ENCODE measurements at regions not wholly inside any gene's neighbourhood (a gene's known extent, or its start where the extent isn't known, plus 50 kb on each side); places are given as distances from the start of the nearest gene placed in this dataset.

DNA sequence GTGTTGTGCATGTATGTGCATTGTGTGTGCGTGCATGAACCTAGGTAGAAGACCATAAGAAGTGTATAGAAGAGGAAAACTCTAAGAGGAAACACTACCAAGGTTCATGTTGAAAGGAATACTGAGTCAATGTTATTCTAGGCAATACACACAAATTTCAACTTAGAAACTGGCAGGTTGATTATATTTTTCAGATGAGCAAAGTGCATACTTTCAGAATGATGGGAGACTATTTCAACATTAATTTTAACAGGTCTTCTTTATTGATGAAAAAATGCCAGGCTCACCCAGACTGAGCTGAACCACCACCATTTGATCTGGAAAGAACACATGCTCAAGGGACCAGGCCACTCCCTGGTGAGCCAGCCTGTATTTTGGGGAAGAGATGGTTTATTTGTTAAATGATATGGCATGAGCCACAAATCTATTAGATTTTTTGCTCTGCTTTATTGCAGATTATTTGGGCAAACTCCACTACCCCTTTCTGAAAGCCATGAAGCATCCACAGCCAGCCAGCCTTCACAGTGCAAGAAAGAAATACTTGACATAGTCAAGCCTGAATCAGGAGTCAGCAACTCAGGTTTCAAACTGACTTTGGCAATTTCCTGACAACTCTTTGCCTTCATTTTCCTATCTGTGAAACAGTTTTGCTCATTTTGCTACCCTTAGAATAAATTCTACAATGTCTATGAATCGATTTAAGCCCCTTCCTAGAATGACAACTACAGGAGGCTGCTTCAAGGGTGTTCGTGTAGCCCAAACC is 368.9 kb downstream of the COG6 start:
- Mint-ChIP-seq H3K27ac (ENCODE audit: low read depth) (no peak overlapping the region), H3K4me3 (no peak overlapping the region), H3K9me3 (no peaks in the 10 kb centered on the region), H3K4me1 (peaks cover 14% of the 10 kb centered on the region), H3K36me3 (ENCODE audit: insufficient read depth) (no peaks in the 10 kb centered on the region), H3K27me3 (no peaks in the 10 kb centered on the region)
- no peak for DNase-seq (ENCODE audit: low spot score in 2 of 2)
- no peak for ATAC-seq (replicated peaks; ENCODE audit: extremely low read depth, poor library complexity, severe bottlenecking)

DNA sequence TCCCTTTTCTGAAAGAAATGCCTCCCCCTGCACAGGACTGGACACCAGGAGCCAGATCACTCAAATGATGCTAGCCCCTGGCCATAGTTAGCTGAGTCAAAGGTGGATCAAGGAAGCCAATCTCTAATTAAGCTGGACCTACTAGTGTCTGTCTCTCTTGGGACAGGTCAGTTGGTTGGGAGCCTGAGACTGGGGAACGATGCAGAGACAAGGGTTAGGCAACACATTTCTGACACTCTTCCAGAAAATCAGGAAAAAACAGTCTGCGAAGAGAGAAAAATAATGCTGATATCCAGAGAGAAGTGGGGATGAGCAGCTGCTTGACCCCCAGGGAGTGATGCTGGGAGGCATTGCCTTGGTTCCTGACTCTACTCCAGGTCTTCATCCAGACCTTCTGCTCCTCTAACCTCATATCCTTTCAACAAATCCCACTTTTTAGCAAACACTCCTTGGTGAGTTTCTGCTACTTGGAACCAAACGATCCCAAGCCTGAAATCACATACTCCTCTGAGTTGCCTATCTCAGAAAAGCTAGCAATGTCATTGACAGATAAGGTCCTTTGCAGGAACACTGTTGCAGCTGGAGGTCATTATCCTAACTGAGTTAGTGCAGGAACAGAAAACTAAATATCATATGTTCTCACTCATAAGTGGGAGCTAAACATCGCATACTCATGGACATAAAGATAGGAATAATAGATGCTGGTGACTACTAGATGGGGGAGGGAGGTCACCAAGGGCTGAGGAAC is 369.7 kb downstream of the COG6 start:
- ATAC-seq (replicated peaks; ENCODE audit: extremely low read depth, poor library complexity, severe bottlenecking) (no peak), DNase-seq (ENCODE audit: low spot score in 2 of 2) (no peak)
- H3K27me3 Mint-ChIP-seq = no peaks in the 10 kb centered on the region
- no peak overlapping the region for H3K4me3 Mint-ChIP-seq
- no peak overlapping the region for H3K27ac Mint-ChIP-seq (ENCODE audit: low read depth)
- H3K4me1 Mint-ChIP-seq = peaks cover 14% of the 10 kb centered on the region
- no peaks in the 10 kb centered on the region for H3K9me3 Mint-ChIP-seq
- no peaks in the 10 kb centered on the region for H3K36me3 Mint-ChIP-seq (ENCODE audit: insufficient read depth)

DNA sequence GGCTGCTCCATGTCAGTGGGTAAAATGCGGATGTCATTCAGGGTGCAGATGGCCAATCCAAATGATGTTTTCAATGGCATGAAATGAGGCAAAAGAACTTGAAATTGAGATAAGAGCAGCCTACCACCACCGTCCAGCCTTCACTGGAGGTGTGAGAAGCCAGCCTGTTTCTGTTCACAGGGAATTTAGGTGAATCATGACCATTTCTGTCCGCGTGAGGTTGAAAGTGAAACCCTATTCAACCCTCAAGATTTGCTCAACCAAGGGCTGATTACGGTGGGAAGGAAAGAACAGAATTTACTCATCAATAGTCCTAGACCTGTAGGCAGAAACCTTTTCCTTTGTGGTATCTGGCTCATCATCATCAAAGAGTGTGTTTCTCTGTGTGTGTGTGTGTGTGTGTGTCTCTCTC is 370.7 kb downstream of the COG6 start:
- Mint-ChIP-seq H3K36me3 (ENCODE audit: insufficient read depth) (no peaks in the 10 kb centered on the region), H3K27me3 (no peaks in the 10 kb centered on the region), H3K9me3 (no peaks in the 10 kb centered on the region), H3K4me3 (peak overlapping the region; percentile 69), H3K4me1 (peaks cover 14% of the 10 kb centered on the region), H3K27ac (ENCODE audit: low read depth) (peak overlapping the region; percentile 25)
- no peak for DNase-seq (ENCODE audit: low spot score in 2 of 2)
- peak; percentile 66 for ATAC-seq (replicated peaks; ENCODE audit: extremely low read depth, poor library complexity, severe bottlenecking)

DNA sequence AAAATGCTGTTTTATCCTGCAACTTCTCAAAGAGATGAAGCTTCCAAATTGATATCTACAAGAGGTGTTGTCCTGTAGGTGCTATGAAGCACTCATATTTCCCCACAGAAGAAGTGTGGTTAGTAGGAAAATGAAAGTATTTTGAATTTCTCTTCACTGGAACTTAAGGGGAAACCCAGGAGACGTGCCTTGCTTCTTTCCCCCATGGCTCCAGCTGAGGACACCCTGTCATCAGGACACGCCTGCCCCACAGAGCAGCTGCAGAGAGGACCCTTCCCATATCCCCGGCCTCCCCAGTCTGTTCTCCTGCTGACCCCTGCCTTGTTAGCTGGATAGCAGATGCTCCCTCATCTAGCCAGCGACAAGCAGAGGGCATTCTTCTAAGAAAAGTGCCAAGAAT is 371.3 kb downstream of the COG6 start:
- ATAC-seq (replicated peaks; ENCODE audit: extremely low read depth, poor library complexity, severe bottlenecking) = peak; percentile 45
- Mint-ChIP-seq H3K9me3 (no peaks in the 10 kb centered on the region), H3K36me3 (ENCODE audit: insufficient read depth) (no peaks in the 10 kb centered on the region), H3K27ac (ENCODE audit: low read depth) (peak overlapping the region; percentile 25), H3K27me3 (no peaks in the 10 kb centered on the region), H3K4me3 (peak overlapping the region; percentile 69), H3K4me1 (peaks cover 14% of the 10 kb centered on the region)
- no peak for DNase-seq (ENCODE audit: low spot score in 2 of 2)

DNA sequence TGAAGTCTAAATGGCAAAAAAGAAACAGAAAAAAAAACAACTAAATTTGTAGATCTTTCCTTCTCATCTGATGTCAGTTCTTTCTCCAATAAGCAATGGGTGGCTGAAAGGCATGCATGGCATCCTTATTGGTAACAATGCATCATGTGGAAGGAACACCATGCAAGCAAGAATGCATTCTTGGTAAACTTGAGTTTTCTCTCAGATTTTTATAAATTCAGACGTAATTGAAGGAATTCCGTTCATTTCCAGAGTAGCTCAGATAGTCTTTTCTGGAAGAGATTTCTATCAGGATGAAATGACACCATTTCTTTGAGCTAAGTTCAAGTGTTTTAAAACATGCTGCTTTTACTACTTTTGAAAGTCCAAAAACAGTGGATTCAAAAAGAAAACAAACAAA is 373.0 kb downstream of the COG6 start:
- DNase-seq (ENCODE audit: low spot score in 2 of 2) = no peak
- Mint-ChIP-seq H3K27ac (ENCODE audit: low read depth) (no peak overlapping the region), H3K4me3 (no peak overlapping the region), H3K36me3 (ENCODE audit: insufficient read depth) (no peaks in the 10 kb centered on the region), H3K4me1 (peaks cover 14% of the 10 kb centered on the region), H3K27me3 (no peaks in the 10 kb centered on the region), H3K9me3 (no peaks in the 10 kb centered on the region)
- no peak for ATAC-seq (replicated peaks; ENCODE audit: extremely low read depth, poor library complexity, severe bottlenecking)

DNA sequence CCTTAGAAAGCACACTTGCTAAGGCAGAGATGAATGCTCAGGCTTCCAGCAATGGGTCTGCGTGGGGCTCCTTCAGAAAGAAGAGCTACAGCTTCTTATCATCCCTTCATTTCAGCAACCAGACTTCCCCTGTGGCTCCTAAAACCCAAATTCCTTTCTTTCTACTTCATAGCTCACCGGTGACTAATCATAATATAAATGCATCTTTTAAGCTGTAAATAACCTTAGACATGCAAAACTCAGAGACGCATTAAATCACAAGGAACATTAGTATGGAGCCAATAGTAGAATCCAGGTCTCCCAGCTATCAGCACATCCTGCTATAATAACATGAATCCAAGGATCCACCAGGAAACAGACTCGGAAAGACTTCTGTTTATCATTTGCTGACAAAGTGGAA is 375.6 kb downstream of the COG6 start:
- H3K27me3 Mint-ChIP-seq = no peaks in the 10 kb centered on the region
- no peaks in the 10 kb centered on the region for H3K9me3 Mint-ChIP-seq
- peaks cover 12% of the 10 kb centered on the region for H3K4me1 Mint-ChIP-seq
- ATAC-seq (replicated peaks; ENCODE audit: extremely low read depth, poor library complexity, severe bottlenecking) (no peak), DNase-seq (ENCODE audit: low spot score in 2 of 2) (no peak)
- no peaks in the 10 kb centered on the region for H3K36me3 Mint-ChIP-seq (ENCODE audit: insufficient read depth)
- no peak overlapping the region for H3K27ac Mint-ChIP-seq (ENCODE audit: low read depth)
- no peak overlapping the region for H3K4me3 Mint-ChIP-seq

DNA sequence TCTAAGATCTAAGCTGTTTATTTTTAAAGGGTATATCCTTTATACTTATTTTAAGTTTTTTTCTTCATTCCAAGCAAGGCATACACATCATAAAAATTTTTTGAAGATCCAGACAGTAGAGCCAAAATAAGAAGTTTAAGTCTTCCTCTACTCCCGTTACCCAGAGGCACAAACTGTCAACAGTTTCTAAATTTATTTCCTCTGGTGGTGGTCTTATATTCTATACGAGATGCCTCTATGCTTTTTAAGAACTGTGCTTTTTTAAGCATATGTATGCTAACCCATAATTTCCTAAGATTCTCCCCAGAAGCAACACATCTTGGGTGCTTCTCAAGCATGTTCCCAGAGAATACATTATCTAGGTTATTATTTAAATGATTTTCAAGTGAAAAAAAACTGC is 383.6 kb downstream of the COG6 start:
- H3K36me3 Mint-ChIP-seq (ENCODE audit: insufficient read depth) = no peaks in the 10 kb centered on the region
- H3K9me3 Mint-ChIP-seq = no peaks in the 10 kb centered on the region
- ATAC-seq (replicated peaks; ENCODE audit: extremely low read depth, poor library complexity, severe bottlenecking) = no peak
- H3K4me1 Mint-ChIP-seq = no peaks in the 10 kb centered on the region
- H3K27ac Mint-ChIP-seq (ENCODE audit: low read depth) = no peak overlapping the region
- H3K27me3 Mint-ChIP-seq = peaks cover 74% of the 10 kb centered on the region
- DNase-seq (ENCODE audit: low spot score in 2 of 2) = no peak
- H3K4me3 Mint-ChIP-seq = no peak overlapping the region

DNA sequence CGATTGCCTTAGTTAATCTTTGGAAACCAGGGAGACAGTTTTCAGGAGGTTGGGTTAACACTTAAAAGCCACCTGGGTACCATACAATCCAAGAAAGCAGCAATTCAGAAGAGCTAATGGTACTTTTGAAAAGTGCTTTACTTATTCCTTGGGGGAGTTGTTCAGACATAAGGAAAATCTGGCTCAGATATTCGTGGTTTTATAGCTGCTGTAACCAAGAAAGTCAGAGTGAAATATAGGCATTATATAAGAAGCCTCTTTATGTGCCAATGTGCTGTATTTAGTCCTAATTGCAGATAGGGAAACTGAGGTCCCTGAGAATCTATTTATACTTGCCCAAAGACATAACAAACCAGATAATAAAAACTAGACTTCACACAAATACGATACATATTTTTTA is 387.5 kb downstream of the COG6 start:
- DNase-seq (ENCODE audit: low spot score in 2 of 2) (no peak), ATAC-seq (replicated peaks; ENCODE audit: extremely low read depth, poor library complexity, severe bottlenecking) (no peak)
- H3K36me3 Mint-ChIP-seq (ENCODE audit: insufficient read depth) = no peaks in the 10 kb centered on the region

DNA sequence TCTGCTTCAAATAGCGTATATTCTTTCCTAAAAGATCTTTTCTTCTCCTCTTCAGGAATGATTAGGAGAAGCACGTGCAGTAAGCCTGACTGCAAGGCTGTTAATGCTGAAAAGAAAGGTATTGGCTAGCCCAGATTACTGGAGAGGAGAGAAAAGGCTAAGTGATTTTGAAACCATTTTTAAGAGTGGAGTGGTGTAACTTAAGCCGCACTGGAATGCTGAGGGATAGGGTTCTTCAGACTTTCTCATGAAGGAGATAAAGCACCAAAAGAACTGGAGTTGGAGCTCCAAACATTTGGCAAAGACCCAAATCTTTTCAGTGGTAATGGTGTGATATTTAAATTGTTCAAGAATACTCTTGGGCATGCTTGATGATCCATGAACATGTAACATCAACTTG is 388.3 kb downstream of the COG6 start:
- Mint-ChIP-seq H3K4me3 (no peak overlapping the region), H3K36me3 (ENCODE audit: insufficient read depth) (no peaks in the 10 kb centered on the region), H3K9me3 (no peaks in the 10 kb centered on the region), H3K27ac (ENCODE audit: low read depth) (no peak overlapping the region), H3K4me1 (no peaks in the 10 kb centered on the region), H3K27me3 (peaks cover 87% of the 10 kb centered on the region)
- DNase-seq (ENCODE audit: low spot score in 2 of 2) = no peak
- no peak for ATAC-seq (replicated peaks; ENCODE audit: extremely low read depth, poor library complexity, severe bottlenecking)

More for the DNA sequence above, 387.5 kb downstream of the COG6 start:
- H3K27me3 Mint-ChIP-seq = peaks cover 88% of the 10 kb centered on the region
- H3K4me3 Mint-ChIP-seq = no peak overlapping the region
- H3K27ac Mint-ChIP-seq (ENCODE audit: low read depth) = no peak overlapping the region
- no peaks in the 10 kb centered on the region for H3K4me1 Mint-ChIP-seq
- no peaks in the 10 kb centered on the region for H3K9me3 Mint-ChIP-seq

DNA sequence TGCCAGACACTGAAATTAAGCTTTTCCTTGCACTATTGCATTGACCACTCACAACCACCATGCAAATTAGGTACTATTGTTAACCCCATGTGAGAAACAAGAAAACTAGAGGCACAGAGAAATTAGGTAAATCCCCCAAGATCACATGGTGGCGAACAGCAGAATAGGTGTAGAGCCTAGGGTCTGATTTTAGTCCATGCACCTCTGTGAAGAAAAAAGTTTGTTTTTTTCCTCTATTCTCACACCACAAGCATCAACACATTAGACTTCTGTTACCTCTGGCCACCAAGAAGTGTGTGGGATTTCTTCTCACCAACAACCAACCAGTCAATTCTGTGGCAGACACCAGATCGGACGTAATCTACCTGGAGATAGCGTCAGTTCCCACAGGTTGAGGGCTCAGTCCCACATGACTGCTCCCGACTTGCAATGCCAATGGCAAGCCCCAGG is 391.9 kb downstream of the COG6 start:
- ATAC-seq (replicated peaks; ENCODE audit: extremely low read depth, poor library complexity, severe bottlenecking) (no peak), DNase-seq (ENCODE audit: low spot score in 2 of 2) (no peak)
- no peaks in the 10 kb centered on the region for H3K4me1 Mint-ChIP-seq
- H3K27me3 Mint-ChIP-seq = peaks cover 69% of the 10 kb centered on the region
- no peak overlapping the region for H3K27ac Mint-ChIP-seq (ENCODE audit: low read depth)
- H3K4me3 Mint-ChIP-seq = no peak overlapping the region
- no peaks in the 10 kb centered on the region for H3K9me3 Mint-ChIP-seq
- no peaks in the 10 kb centered on the region for H3K36me3 Mint-ChIP-seq (ENCODE audit: insufficient read depth)

DNA sequence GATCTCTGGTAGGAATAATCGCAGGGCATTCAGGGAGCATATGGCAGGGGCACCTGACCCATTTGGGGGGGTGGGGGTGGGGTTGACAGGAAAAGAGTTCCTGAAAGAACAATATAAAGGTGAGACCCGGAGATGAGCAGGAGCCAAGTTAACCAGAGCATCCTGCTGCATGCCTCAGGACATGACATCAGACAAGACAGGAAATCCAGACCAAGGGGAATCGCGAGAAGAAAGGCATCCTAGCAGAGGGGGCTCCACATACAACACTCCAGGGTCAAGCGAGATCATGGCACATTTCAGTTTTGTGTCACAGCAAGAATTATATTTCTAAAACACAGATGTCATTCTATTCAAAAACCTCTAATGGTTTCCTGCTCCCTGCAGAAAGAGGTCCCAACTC is 393.1 kb downstream of the COG6 start:
- no peak overlapping the region for H3K4me3 Mint-ChIP-seq

DNA sequence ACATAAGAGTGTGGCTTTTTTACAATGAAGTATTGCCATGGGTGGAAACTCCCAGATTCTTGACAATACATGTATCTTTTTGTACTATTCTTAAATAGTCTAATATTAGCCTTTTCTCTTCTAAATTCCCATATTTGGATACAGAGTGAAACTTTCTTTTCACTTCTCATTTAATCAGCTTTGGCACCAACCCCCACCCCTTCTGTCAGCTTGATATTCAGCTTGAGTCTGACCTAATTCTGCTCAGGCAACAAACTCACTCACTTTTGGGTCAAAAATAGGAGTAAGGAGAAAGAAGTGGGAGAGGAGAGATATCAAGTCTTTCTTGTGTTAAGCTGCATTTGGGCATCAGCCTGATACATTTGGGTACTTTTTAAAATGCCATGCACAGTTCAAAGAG is 397.5 kb downstream of the COG6 start:
- no peaks in the 10 kb centered on the region for H3K9me3 Mint-ChIP-seq
- no peaks in the 10 kb centered on the region for H3K36me3 Mint-ChIP-seq (ENCODE audit: insufficient read depth)
- no peak overlapping the region for H3K4me3 Mint-ChIP-seq
- no peak overlapping the region for H3K27ac Mint-ChIP-seq (ENCODE audit: low read depth)
- peaks cover 22% of the 10 kb centered on the region for H3K27me3 Mint-ChIP-seq
- no peak for DNase-seq (ENCODE audit: low spot score in 2 of 2)
- no peaks in the 10 kb centered on the region for H3K4me1 Mint-ChIP-seq
- no peak for ATAC-seq (replicated peaks; ENCODE audit: extremely low read depth, poor library complexity, severe bottlenecking)

More for the DNA sequence above, 393.1 kb downstream of the COG6 start:
- Mint-ChIP-seq H3K27me3 (peaks cover 60% of the 10 kb centered on the region), H3K27ac (ENCODE audit: low read depth) (no peak overlapping the region), H3K36me3 (ENCODE audit: insufficient read depth) (no peaks in the 10 kb centered on the region), H3K4me1 (no peaks in the 10 kb centered on the region), H3K9me3 (no peaks in the 10 kb centered on the region)
- ATAC-seq (replicated peaks; ENCODE audit: extremely low read depth, poor library complexity, severe bottlenecking) = no peak
- no peak for DNase-seq (ENCODE audit: low spot score in 2 of 2)

DNA sequence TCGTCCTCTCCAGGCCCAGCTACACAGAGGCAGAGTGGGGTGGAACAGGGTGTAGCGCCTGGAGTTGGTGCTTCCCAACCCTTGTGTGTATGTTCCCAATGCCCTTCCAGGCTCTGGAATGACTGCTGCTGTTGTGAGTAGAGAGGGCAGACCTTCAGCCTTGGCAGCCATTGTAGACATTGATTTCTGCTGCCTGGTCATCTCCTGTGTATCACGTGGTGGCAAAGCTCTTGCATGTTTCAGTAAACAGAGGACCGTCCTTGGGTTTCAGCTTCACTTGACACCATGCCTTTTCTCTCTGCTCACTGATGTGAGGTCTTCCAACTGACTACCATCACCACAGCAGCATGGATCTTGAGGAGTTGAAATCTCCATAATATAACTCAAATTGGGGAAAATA is 397.9 kb downstream of the COG6 start:
- Mint-ChIP-seq H3K27ac (ENCODE audit: low read depth) (no peak overlapping the region), H3K4me1 (no peaks in the 10 kb centered on the region), H3K27me3 (peaks cover 17% of the 10 kb centered on the region), H3K36me3 (ENCODE audit: insufficient read depth) (no peaks in the 10 kb centered on the region), H3K9me3 (no peaks in the 10 kb centered on the region), H3K4me3 (no peak overlapping the region)
- DNase-seq (ENCODE audit: low spot score in 2 of 2) = no peak
- no peak for ATAC-seq (replicated peaks; ENCODE audit: extremely low read depth, poor library complexity, severe bottlenecking)

All from central memory CD8-positive, alpha-beta T cell (primary cell).